GM20000 (cell line): ENCODE measurements at regions not wholly inside any gene's neighbourhood (a gene's known extent, or its start where the extent isn't known, plus 50 kb on each side); places are given as distances from the start of the nearest gene placed in this dataset.

Source experiments
- DNase-seq: peaks from one replicate; pipeline ENCODE4 v3.0.0; 2012; ENCODE audit warnings: low spot score
- TF ChIP-seq, protein P1 (sequence below): IDR thresholded peaks from 2 replicates; pipeline ENCODE4 v1.5.1; 2012; ENCODE audit warnings: mild to moderate bottlenecking, control low read depth; ENCODE audit errors: extremely low read depth, missing control alignments

DNA sequence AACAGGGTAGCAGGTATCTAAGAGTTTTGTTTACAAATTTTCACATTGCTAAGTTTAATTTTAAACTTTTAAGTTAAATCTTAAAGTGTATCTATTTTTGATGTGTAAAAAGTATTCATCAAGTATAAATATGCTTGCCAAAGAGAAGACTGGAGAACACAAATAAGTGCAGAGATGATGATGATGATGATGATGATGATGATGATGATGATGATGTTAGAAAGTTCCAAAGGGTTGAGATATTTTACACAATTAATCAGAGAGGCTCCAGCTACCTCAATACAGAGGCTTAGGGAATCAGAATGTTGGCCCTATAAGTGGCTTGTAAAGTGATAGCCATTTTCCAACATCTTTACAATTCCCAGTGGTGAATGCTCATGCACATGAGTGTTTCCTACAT is 209.0 kb upstream of the NPVF start:
- DNase-seq: no peak
- TF ChIP-seq, protein P1, sequence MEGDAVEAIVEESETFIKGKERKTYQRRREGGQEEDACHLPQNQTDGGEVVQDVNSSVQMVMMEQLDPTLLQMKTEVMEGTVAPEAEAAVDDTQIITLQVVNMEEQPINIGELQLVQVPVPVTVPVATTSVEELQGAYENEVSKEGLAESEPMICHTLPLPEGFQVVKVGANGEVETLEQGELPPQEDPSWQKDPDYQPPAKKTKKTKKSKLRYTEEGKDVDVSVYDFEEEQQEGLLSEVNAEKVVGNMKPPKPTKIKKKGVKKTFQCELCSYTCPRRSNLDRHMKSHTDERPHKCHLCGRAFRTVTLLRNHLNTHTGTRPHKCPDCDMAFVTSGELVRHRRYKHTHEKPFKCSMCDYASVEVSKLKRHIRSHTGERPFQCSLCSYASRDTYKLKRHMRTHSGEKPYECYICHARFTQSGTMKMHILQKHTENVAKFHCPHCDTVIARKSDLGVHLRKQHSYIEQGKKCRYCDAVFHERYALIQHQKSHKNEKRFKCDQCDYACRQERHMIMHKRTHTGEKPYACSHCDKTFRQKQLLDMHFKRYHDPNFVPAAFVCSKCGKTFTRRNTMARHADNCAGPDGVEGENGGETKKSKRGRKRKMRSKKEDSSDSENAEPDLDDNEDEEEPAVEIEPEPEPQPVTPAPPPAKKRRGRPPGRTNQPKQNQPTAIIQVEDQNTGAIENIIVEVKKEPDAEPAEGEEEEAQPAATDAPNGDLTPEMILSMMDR: no peak

DNA sequence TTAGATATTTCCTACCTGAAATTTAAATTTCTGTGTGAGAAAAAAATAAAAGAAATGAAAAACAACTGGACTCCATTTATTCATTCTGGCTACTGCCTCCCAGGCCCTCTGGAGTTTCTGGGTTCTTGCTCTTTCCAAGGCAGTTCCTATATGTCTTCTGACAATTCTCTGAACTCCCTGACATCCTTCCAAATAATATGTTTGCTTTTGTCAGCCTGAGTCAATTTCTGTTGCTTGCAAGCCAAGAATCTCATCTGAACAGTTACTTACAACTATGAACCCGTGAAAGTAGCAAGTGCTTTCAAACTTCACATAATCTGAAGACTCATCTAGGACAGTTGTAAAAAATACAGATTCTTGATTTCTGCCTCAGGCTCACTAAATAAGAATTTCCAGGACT is 216.7 kb upstream of the NPVF start:
- DNase-seq: no peak
- TF ChIP-seq, protein P1: no peak

DNA sequence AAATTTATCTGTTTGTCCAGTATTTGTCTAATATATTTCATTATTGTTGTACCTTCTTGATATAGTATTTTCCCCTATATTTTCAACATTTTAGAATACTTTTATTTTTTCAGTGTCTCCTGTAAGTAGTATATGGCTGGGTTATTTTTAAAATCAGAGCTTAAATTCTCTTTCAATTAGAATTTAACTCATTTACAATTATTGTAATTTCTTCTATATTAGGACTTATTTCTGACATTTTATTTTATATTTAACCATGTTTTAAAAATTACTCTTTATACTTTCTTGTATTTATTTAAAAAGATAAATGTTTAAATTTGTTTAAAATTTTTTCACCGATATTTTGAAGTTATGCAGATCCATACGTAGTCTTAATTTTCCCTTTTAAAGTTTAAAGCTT is 220.0 kb upstream of the NPVF start:
- DNase-seq: no peak
- TF ChIP-seq, protein P1: no peak

DNA sequence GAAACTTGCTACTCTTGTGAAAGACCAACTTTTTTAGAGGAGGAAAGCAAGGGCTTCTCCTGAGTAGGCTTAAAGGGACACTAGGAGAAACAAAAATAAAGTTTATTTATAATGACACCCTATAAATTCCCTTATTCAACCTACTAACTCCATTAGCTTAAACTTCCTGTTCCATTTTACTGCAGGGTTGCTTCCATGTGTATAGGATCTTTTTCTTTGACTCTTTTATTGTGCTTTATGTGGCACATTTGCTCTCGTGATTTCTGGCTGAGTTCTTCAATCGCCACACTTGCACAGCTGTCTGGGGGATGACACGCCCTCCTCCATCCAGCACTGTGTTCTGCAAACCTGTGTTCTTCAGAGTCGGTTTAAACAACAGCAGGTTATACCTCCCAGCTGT is 225.7 kb upstream of the NPVF start:
- no peak for DNase-seq

DNA sequence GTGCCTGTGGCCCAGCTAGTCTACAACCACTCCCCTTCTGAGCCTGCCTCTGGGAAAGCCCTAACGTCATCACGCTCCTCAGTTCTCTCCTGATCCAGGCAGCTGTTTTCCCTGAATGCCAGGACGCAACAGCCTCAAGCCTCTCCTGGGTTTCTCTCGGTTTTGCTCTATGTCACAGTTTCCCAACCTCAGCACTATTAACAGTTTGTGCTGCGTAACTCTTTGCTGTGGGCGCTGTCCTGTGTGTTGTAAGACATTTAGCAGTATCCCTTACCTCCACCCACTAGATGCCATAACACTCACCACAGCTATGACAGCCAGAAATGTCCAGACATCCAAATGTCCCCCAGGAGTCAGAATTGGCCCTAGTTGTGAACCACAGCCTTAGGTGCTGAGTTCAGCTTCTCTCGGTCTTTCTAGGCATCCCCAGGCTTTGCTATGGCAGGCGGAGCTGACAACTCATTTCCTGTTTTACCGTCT is 226.3 kb upstream of the NPVF start:
- TF ChIP-seq, protein P1: no peak
- DNase-seq: no peak

More for the DNA sequence above, 225.7 kb upstream of the NPVF start:
- TF ChIP-seq, protein P1: no peak

DNA sequence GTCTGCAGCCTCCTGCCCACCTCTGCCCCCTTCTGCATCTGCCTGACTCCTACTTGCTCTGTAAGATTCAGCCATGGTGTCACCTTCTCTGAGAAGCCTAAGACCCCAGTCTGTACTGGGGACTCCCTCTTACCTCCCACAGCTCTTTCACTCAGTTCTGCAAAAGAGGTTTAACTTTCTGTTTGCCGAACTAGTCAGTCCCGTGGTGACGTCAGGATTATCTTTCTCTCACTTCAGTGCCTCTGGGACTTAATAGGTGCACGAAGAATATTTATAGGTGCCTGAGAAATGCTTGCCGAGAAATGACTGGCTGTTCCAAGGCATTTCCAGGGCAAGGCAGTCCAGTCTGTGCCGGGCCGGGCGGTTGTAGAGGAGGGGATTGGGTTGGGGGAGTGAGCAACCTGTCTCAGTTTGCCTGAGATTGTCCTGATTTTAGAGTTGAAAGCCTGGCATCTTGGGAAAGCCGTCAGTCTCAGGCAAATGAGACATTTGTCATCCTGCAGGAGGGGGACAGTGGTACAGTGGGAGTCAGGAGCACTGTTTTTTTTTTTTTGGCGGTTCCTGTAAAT is 227.5 kb upstream of the NPVF start:
- TF ChIP-seq, protein P1: no peak
- no peak for DNase-seq

DNA sequence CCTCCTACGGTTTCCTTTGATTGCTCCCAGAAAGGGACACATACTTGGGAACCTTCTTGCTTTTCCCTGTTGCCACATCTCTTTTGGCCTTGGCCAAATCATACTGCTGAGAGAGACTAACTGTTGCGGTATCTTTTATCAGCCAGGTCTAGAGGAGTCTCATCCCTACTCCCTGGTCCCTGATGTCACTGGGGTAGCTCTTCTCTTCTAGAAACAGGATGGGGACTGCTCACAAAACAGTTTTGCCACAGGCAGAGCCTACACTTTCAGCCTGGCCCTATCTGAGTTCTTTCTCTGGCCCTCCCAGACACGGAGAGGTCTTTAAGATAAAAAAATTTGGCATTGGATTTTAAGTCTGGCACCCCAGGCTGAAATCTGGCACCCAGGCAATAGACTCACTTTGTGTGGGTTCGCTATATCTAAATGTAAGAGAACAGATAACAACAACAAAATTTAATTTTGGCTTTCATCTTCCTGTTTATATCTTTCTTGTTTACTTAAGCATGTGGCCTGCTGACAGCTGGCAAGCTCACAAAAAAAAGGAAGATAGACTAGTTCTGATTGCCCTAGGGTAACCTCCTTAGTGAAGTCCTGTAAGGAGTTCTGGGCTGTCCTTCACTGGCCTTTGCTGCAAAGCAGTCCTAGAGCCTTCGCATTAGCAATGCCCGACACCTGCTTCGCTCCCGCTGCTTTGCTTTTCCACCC is 228.3 kb upstream of the NPVF start:
- no peak for DNase-seq
- TF ChIP-seq, protein P1: no peak
